Endothelial cell of umbilical vein (primary cell): ENCODE measurements at regions not wholly inside any gene's neighbourhood (a gene's known extent, or its start where the extent isn't known, plus 50 kb on each side); places are given as distances from the start of the nearest gene placed in this dataset.

Experiments
- BruUV-seq: library from RNA; stranded (reverse); fragments of 400-500 nt; replicated peaks from 2 replicates; lab custom pipeline; 2021; lab: Mats Ljungman, UMichigan
- CTCF ChIA-PET: fragments of 300-600, 350-600 bp; sonication (Branson Sonifier 250); formaldehyde crosslinking; loops from one replicate; lab custom pipeline; 2021; ENCODE audit warnings: antibody characterized with exemption, inconsistent platforms; lab: Charles Lee
- POLR2A ChIA-PET: fragments of 300-600, 350-600 bp; sonication (Branson Sonifier 250); formaldehyde crosslinking; loops from one replicate; lab custom pipeline; 2021; ENCODE audit warnings: antibody characterized with exemption, inconsistent platforms; lab: Charles Lee
- DNase-seq: peaks from one replicate; pipeline ENCODE4 v3.0.0-alpha.2; 2011; ENCODE audit warnings: low read depth, low spot score
- FAIRE-seq: peaks from 2 replicates; lab custom pipeline; 2011; peaks lifted over from hg19 to GRCh38; lab: Jason Lieb, UNC
- H2AFZ ChIP-seq: 2 replicates; pipeline ENCODE4 v1.6.0; 2012; ENCODE audit warnings: low read depth, low read length, control low read depth, inconsistent platforms
- H3K27ac ChIP-seq: 2 replicates; pipeline ENCODE4 v1.5.1; 2011; ENCODE audit warnings: low read depth, mild to moderate bottlenecking, control low read depth, low read length, moderate library complexity; ENCODE audit not compliant: insufficient read depth
- H3K27me3 ChIP-seq, 2 experiments: 2 replicates each; pipeline versions ENCODE4 v1.6.0 to v1.6.1; 2011; ENCODE audit warnings: low read length in 2 of 2, mixed read lengths in 1 of 2; ENCODE audit not compliant: control insufficient read depth in 2 of 2, insufficient read depth in 2 of 2
- H3K36me3 ChIP-seq, 2 experiments: 2 replicates in 1 of 2; 3 replicates in 1 of 2; pipeline ENCODE4 v1.5.1; 2011; ENCODE audit warnings: low read length in 2 of 2, mild to moderate bottlenecking in 1 of 2, moderate library complexity in 1 of 2; ENCODE audit not compliant: control insufficient read depth in 2 of 2, insufficient read depth in 2 of 2; ENCODE audit errors: extremely low read depth in 1 of 2
- H3K4me1 ChIP-seq: 3 replicates; pipeline ENCODE4 v1.5.1; 2011; ENCODE audit warnings: mild to moderate bottlenecking, low read length; ENCODE audit not compliant: control insufficient read depth, insufficient read depth; ENCODE audit errors: extremely low read depth
- H3K4me2 ChIP-seq: 2 replicates; pipeline ENCODE4 v1.6.1; 2011; ENCODE audit warnings: low read length, control low read depth, mixed read lengths; ENCODE audit not compliant: insufficient read depth
- H3K4me3 ChIP-seq, 3 experiments: fragments of 200-600 bp in 1 of 3; sonication (generic), shearing (Covaris generic) in 1 of 3; replicated peaks in 1 of 3; 2 replicates each; pipeline ENCODE4 v1.5.1; 2011 to 2016; ENCODE audit warnings: control low read depth in 3 of 3, low read length in 3 of 3, mild to moderate bottlenecking in 2 of 3, inconsistent platforms in 1 of 3, low read depth in 1 of 3, moderate library complexity in 1 of 3; ENCODE audit not compliant: insufficient read depth in 1 of 3
- H3K79me2 ChIP-seq: 2 replicates; pipeline ENCODE4 v1.6.0; 2012; ENCODE audit warnings: low read length, inconsistent platforms; ENCODE audit not compliant: control insufficient read depth, insufficient read depth
- H3K9ac ChIP-seq: replicated peaks from 2 replicates; pipeline ENCODE3; 2011; ENCODE audit warnings: low read length, control low read depth; ENCODE audit not compliant: insufficient read depth; ENCODE audit errors: extremely low read depth
- H3K9me1 ChIP-seq: replicated peaks from 3 replicates; pipeline ENCODE4 v1.6.0; 2011; ENCODE audit warnings: mild to moderate bottlenecking, low read length; ENCODE audit not compliant: control insufficient read depth, insufficient read depth; ENCODE audit errors: extremely low read depth
- H3K9me3 ChIP-seq: replicated peaks from 2 replicates; pipeline ENCODE4 v1.5.1; 2012; ENCODE audit warnings: low read length, inconsistent platforms; ENCODE audit not compliant: control insufficient read depth, insufficient read depth
- H4K20me1 ChIP-seq: replicated peaks from 2 replicates; pipeline ENCODE3; 2011; ENCODE audit warnings: mild to moderate bottlenecking, low read length; ENCODE audit not compliant: control insufficient read depth, insufficient read depth; ENCODE audit errors: extremely low read depth
- CTCF ChIP-seq, 2 donors: IDR thresholded peaks; 1 replicate in 1 of 2; 2 replicates in 1 of 2; pipeline ENCODE4 v1.5.1; 2011; ENCODE audit warnings: low read length in 2 of 2, mild to moderate bottlenecking in 2 of 2, moderate library complexity in 2 of 2, control low read depth in 1 of 2, inconsistent platforms in 1 of 2, low read depth in 1 of 2; ENCODE audit not compliant: insufficient read depth in 1 of 2; ENCODE audit errors: extremely low read depth in 1 of 2
- EZH2 ChIP-seq: IDR thresholded peaks from 2 replicates; pipeline ENCODE4 v1.6.1; 2012; ENCODE audit warnings: borderline replicate concordance, low read depth, mild to moderate bottlenecking, moderate library complexity, low read length, inconsistent platforms; ENCODE audit not compliant: severe bottlenecking
- GATA2 ChIP-seq: IDR thresholded peaks from 2 replicates; pipeline ENCODE4 v1.7.0; 2011; ENCODE audit warnings: low read depth, mild to moderate bottlenecking, moderate library complexity, mixed read lengths, low read length; ENCODE audit not compliant: insufficient read length, insufficient read depth
- JUN ChIP-seq: IDR thresholded peaks from 2 replicates; pipeline ENCODE4 v1.6.1; 2011; ENCODE audit warnings: borderline replicate concordance, low read depth; ENCODE audit not compliant: insufficient read length, insufficient read depth
- POLR2A ChIP-seq: IDR thresholded peaks from 2 replicates; pipeline ENCODE4 v1.6.1; 2012; ENCODE audit warnings: low read depth, mild to moderate bottlenecking, control low read depth, low read length
- dilution Hi-C: fragments of 300-500 bp; cut with MboI; formaldehyde crosslinking; loops from one replicate; pipeline ENCODE4 v1.15.0; 2019; ENCODE audit warnings: low sequenced_read_pairs; ENCODE audit not compliant: extremely low pct_ligation_motif_present
- intact Hi-C: fragments of 100-400 bp; cut with micrococcal nuclease; formaldehyde crosslinking; loops from one replicate; pipeline ENCODE4 v1.10.0; 2022

- H3K9me3 ChIP-seq = peaks cover 9% of the 10 kb centered on the region
Observed at GRCh38 chr2:89767572-89768435, 1076.3 kb downstream of the RPIA start.

More at GRCh38 chr2:89767572-89768435, 1076.3 kb downstream of the RPIA start:
- no peaks in the 10 kb centered on the region for H3K36me3 ChIP-seq
- H3K27me3 ChIP-seq = no peaks in the 10 kb centered on the region
- DNase-seq (no peak), FAIRE-seq (no peak)
- no peaks in the 10 kb centered on the region for H3K79me2 ChIP-seq
- intact Hi-C loops = no loop called here
- no peak overlapping the region for H3K27ac ChIP-seq
- dilution Hi-C loops = no loop called here
- no TSS peak for BruUV-seq
- no peak overlapping the region for H2AFZ ChIP-seq
- H4K20me1 ChIP-seq = no peaks in the 10 kb centered on the region
- TF ChIP-seq POLR2A (no peak), JUN (no peak), GATA2 (no peak), EZH2 (no peak), CTCF (IDR thresholded peaks at IDR 0.05; ENCODE audit: extremely low read depth in 1 of 2, insufficient read depth in 1 of 2, low read depth in 1 of 2, low read length in 2 of 2) (no peak)
- H3K9ac ChIP-seq = no peak overlapping the region
- H3K4me1 ChIP-seq = no peaks in the 10 kb centered on the region
- POLR2A ChIA-PET = no interaction called here
- CTCF ChIA-PET = no interaction called here
- H3K9me1 ChIP-seq = no peaks in the 10 kb centered on the region
- H3K4me2 ChIP-seq = no peak overlapping the region
- no peak overlapping the region for H3K4me3 ChIP-seq
